Activated T-helper 1 cell treated with anti-CD3 and anti-CD28 coated beads, Interleukin-12 subunit alpha, Interleukin-12 subunit beta, Interleukin-2, Interleukin-4 antibody, amounts not matched to agents 30 ng/mL and 10 ng/mL and 1 ng/mL, durations not matched to agents 14 hours and 24 hours and 36 hours (primary cell): ENCODE measurements at regions not wholly inside any gene's neighbourhood (a gene's known extent, or its start where the extent isn't known, plus 50 kb on each side); places are given as distances from the start of the nearest gene placed in this dataset.

Experiments used
- DNase-seq: peaks from one replicate; pipeline ENCODE4 v3.0.0; 2021; ENCODE audit warnings: low spot score
- H3K27ac Mint-ChIP-seq: one replicate; pipeline ENCODE4 v1.8.0; 2021; ENCODE audit warnings: mild to moderate bottlenecking, mixed read lengths
- H3K27me3 Mint-ChIP-seq: one replicate; pipeline ENCODE4 v1.8.0; 2022; ENCODE audit warnings: mild to moderate bottlenecking, moderate library complexity, mixed read lengths; ENCODE audit not compliant: insufficient read depth
- H3K36me3 Mint-ChIP-seq: one replicate; pipeline ENCODE4 v1.8.0; 2021; ENCODE audit warnings: low read depth, mixed read lengths
- H3K4me1 Mint-ChIP-seq: one replicate; pipeline ENCODE4 v1.8.0; 2021; ENCODE audit warnings: low read depth, mixed read lengths
- H3K4me3 Mint-ChIP-seq: one replicate; pipeline ENCODE4 v1.8.0; 2021; ENCODE audit warnings: mild to moderate bottlenecking, moderate library complexity, mixed read lengths
- H3K9me3 Mint-ChIP-seq: one replicate; pipeline ENCODE4 v1.8.0; 2021; ENCODE audit warnings: mixed read lengths
- intact Hi-C: fragments of 100-400 bp; cut with micrococcal nuclease; formaldehyde crosslinking; loops from one replicate; pipeline ENCODE4 v1.15.1; 2024

DNA sequence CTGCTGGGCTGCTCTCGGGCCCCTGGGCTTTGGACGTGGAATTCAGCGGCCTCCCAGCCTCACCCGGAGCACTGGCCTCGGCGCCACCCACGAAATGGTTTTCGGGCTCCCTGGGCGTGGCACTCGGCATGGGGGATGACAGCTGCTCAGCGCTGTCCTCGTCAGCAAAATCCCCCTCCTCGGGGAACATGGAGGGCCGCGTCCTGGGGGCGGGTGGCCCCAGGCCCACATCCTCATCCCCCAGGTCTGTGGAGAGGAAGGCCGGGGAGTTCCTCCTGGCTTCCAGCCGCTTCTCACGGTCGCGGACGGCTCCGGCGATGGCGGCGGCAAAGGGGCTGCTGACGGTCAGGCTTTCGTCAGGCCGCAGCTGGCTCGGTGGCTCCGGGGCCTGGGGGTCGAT, 88.4 kb downstream of the CTTN start:
- H3K27me3 Mint-ChIP-seq = no peaks in the 10 kb centered on the region
- no peak overlapping the region for H3K27ac Mint-ChIP-seq
- H3K4me3 Mint-ChIP-seq = no peak overlapping the region
- DNase-seq = no peak
- H3K4me1 Mint-ChIP-seq = no peaks in the 10 kb centered on the region
- H3K36me3 Mint-ChIP-seq = no peaks in the 10 kb centered on the region
- H3K9me3 Mint-ChIP-seq = peaks cover 3% of the 10 kb centered on the region
- intact Hi-C loops = no loop called here

DNA sequence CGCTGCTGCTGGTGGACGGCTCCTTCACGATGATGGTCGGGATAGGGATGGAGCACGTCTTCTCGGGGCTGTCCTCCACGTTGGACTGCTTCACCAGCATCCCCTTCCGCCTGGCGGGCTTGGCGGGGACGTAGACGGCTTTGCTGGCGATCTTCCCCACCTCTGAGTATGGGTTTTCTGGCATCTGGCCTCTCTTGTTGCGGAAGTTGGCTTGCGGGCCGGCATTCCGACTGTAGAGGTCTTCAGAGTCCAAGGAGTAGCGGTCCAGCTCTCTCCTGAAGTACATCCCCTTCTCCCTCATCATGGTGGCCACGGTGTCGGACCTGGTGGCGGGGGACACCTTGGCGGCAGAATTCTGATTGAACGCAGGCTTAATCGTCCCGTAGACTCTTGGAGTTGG, 88.8 kb downstream of the CTTN start:
- intact Hi-C loops = no loop called here
- H3K4me3 Mint-ChIP-seq = no peak overlapping the region
- H3K27me3 Mint-ChIP-seq = no peaks in the 10 kb centered on the region
- H3K27ac Mint-ChIP-seq = no peak overlapping the region
- H3K36me3 Mint-ChIP-seq = no peaks in the 10 kb centered on the region
- DNase-seq = no peak
- peaks cover 3% of the 10 kb centered on the region for H3K9me3 Mint-ChIP-seq
- H3K4me1 Mint-ChIP-seq = no peaks in the 10 kb centered on the region

DNA sequence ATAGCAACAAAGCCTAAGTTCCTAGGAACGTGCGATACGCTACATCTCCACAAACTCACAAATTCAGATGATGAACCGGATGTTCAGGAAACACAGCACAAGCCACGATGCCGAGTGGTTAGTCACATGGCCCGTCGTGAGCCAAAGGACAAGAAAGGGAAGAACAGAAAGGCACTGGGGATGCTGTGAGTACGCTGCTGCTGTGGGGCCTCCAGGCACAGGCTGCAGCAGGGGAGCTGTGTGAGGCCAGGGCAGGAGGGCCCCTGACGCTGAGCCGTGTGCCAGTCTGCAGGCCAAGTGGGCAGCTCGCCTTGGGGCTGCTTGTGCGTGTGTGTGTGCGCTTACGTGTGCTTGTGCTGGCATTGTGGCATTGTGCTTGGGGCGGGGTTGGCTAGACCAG, 89.4 kb downstream of the CTTN start:
- no peak overlapping the region for H3K4me3 Mint-ChIP-seq
- DNase-seq = no peak
- intact Hi-C loops = no loop called here
- H3K9me3 Mint-ChIP-seq = peaks cover 3% of the 10 kb centered on the region
- H3K27me3 Mint-ChIP-seq = no peaks in the 10 kb centered on the region
- no peaks in the 10 kb centered on the region for H3K36me3 Mint-ChIP-seq
- no peaks in the 10 kb centered on the region for H3K4me1 Mint-ChIP-seq
- no peak overlapping the region for H3K27ac Mint-ChIP-seq

DNA sequence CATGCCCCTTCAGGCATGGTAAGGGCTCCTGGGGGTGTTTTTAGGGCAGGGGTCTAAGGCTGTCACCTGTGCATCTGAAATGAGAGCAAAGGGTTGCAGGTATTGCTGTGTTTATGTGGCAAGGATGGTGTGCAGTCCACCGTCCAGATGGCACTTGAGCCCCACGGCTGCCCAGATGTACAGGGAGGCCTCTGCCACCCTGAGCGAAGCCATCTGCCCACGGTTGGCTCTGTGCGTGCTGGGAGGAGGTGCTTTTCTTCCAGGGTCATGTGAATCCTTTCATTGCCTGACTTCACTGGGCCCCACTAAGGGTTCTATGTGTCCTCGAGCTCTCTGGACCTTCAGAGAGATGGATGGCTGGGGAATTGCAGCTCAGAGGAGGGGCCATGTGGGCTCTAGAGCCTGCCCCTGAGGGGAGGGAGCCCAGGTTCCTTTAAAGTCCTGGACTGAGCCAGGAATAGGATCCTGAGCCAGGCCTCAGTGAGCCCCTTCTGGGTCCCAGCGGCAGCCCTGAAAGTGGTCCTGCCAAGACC, 89.9 kb downstream of the CTTN start:
- Mint-ChIP-seq H3K4me1 (no peaks in the 10 kb centered on the region), H3K27ac (no peak overlapping the region)
- intact Hi-C loops = no loop called here

DNA sequence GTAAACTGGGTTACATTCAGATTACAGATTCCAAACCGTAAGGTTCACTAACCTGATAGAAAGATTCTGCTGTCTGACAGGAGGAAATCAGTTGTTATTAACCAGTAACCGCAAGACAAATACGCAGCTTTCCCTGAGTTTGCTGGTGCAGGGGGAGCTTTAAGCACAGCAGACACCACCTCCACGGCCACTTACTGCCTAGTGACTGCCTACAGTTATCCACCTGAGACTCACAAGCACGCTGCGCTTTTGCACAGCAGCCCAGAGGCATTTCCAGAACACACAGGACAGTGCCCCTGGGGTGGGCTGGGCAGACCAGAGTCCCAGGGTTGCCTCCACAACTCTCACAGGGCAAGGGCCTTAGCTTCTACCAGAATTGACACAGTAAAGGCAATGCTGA, 90.9 kb downstream of the CTTN start:
- intact Hi-C loops = no loop called here
- H3K27me3 Mint-ChIP-seq = no peaks in the 10 kb centered on the region

More for the DNA sequence above, 89.9 kb downstream of the CTTN start:
- no peak for DNase-seq
- Mint-ChIP-seq H3K4me3 (no peak overlapping the region), H3K9me3 (peaks cover 3% of the 10 kb centered on the region), H3K27me3 (no peaks in the 10 kb centered on the region), H3K36me3 (no peaks in the 10 kb centered on the region)

DNA sequence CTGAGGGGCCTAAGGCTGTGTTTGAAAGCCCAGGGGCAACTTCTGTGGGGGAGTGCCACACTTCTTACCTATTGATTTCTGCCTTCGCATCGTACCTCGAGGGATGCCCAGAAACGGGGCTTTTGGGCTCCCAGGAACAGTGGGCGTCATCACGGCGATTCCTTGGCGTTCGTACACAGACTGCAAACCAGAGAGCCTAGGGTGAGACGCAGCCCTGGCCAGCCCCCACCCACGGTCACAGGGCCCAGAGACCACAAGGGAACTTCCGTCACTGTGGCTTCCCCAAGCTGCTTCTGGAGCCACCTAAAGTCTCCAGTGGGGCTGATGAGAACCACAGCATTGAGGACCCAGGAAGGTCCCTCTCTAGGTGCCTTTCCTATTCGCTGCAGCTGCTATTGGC, 91.9 kb downstream of the CTTN start:
- DNase-seq = no peak
- intact Hi-C loops = no loop called here
- Mint-ChIP-seq H3K36me3 (no peaks in the 10 kb centered on the region), H3K9me3 (peaks cover 3% of the 10 kb centered on the region), H3K4me3 (no peak overlapping the region), H3K27ac (no peak overlapping the region), H3K4me1 (no peaks in the 10 kb centered on the region), H3K27me3 (no peaks in the 10 kb centered on the region)

More for the DNA sequence above, 90.9 kb downstream of the CTTN start:
- H3K4me1 Mint-ChIP-seq = no peaks in the 10 kb centered on the region
- H3K4me3 Mint-ChIP-seq = no peak overlapping the region
- peaks cover 3% of the 10 kb centered on the region for H3K9me3 Mint-ChIP-seq
- H3K27ac Mint-ChIP-seq = no peak overlapping the region
- H3K36me3 Mint-ChIP-seq = no peaks in the 10 kb centered on the region
- DNase-seq = no peak

DNA sequence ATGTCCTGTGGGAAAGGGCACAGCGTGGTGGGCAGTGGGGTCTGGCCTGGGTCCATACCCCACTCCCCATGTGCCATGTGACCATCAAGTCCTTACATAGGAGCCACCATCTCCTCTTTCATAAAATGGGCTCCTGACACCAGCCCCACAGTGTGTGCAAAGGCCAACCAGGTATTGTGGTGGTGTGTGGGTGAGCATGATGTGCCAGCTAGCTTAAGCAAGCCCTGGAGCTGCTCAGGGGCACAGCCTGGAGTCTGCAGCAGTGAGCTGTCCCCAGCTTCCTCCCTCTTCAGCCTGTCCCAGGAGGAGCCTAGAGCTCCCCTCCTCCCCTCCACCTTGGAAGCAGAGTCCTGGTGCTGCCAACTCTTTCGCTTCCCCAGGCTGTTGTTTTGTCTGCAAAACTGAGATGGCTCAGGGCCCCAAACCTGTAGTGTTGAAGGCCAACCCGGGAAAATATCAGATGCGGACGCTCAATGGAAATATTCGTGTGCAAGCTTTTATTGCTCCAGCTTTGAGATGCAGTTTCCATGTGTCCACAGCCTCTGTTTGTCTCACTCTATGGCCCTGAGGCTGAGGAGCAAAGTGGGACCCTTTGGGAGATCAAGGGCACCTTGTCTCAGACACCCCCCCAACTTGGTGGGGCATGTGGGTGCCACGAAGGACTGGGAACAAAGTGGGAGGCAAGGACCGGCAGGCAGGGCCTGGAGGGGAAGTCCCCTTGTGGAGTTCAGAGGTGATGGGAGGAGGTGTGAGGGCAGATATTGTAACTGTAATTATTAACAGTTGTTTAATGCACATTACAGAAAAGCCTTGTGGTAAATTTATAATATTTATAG, 92.6 kb downstream of the CTTN start:
- no peaks in the 10 kb centered on the region for H3K36me3 Mint-ChIP-seq
- no peaks in the 10 kb centered on the region for H3K4me1 Mint-ChIP-seq
- no peak for DNase-seq
- intact Hi-C loops = no loop called here
- H3K9me3 Mint-ChIP-seq = peaks cover 3% of the 10 kb centered on the region
- H3K27me3 Mint-ChIP-seq = no peaks in the 10 kb centered on the region
- H3K27ac Mint-ChIP-seq = no peak overlapping the region
- no peak overlapping the region for H3K4me3 Mint-ChIP-seq

DNA sequence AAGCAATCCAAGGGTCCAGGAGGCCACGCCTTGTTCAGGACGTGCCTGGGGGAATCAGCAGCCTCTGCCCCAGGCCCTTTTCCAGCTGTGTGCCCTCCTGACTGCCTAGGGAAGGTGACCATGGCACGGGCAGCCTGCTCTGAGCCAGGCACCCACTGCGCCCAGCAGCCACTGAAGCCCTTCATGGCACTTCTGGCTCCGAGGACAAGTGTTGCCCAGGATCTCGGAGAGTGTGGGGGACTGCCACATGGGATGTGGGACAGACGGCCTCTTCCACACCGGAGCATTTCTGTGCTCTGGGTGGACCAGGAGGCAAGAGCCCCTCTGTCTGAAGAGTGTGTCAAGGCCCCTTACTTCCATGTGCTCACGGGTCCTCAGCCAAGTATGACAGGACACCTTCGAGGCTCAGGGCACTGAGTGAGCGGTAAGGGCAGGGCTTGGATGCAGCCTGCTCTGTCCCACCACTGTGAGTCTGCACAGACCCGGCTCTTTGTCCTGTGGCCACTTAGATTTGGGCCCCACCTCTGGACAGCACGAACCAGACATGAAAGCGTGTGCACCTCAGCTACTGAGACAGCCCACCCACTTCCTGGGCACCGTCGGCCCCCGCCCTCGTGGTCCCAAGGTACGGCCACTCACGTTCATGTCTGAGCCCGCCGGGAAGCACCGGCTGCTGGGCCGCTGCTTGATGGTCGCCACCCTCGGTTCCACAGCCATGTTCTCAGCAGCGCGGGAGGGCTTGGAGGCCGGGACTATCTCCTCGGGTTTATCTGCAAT, 93.6 kb downstream of the CTTN start:
- intact Hi-C loops = no loop called here

DNA sequence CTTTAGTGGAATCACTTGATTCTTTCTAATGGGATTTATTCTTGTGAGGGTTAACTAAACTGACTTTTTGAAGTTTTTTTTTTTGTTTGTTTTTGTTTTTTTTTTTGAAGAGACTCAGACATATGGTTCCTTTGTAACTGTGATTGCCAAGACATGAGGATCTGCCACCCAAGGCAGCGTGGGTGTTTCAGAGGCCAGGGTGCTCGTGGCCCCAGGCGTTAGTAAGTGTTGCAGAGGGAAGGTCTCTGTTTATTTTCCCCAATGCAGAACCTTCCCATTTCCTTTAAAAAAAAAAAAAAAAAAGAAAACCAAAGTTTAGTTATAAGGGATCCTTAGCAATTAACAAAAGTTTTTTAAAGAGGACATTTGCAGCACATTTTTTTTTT, 94.8 kb downstream of the CTTN start:
- DNase-seq = no peak
- intact Hi-C loops = no loop called here
- Mint-ChIP-seq H3K27me3 (no peaks in the 10 kb centered on the region), H3K4me1 (no peaks in the 10 kb centered on the region), H3K27ac (no peak overlapping the region), H3K9me3 (peaks cover 3% of the 10 kb centered on the region), H3K4me3 (no peak overlapping the region), H3K36me3 (no peaks in the 10 kb centered on the region)

More for the DNA sequence above, 93.6 kb downstream of the CTTN start:
- Mint-ChIP-seq H3K4me1 (no peaks in the 10 kb centered on the region), H3K9me3 (peaks cover 3% of the 10 kb centered on the region), H3K27ac (no peak overlapping the region), H3K4me3 (no peak overlapping the region), H3K27me3 (no peaks in the 10 kb centered on the region), H3K36me3 (no peaks in the 10 kb centered on the region)
- DNase-seq = no peak

DNA sequence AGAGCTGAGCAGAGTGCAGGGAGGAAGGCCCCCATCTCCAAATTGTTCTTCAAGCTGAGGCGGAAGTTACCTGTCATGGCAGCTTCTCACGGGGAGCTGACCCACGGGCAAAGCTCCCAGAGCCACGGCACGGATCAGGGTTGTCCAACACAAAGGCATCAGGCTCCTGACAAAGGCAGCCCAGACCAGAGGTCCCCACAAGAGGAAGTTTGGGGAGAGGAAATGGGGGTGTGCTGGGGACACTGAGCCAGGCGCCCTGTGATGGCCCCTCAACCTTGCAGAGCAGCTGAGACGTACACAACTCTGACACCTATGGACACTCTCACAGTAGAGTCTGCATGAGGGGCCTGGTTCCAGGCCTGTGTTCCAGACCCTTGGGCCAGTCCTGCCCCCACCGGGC, 95.6 kb downstream of the CTTN start:
- no peak for DNase-seq
- no peak overlapping the region for H3K4me3 Mint-ChIP-seq

DNA sequence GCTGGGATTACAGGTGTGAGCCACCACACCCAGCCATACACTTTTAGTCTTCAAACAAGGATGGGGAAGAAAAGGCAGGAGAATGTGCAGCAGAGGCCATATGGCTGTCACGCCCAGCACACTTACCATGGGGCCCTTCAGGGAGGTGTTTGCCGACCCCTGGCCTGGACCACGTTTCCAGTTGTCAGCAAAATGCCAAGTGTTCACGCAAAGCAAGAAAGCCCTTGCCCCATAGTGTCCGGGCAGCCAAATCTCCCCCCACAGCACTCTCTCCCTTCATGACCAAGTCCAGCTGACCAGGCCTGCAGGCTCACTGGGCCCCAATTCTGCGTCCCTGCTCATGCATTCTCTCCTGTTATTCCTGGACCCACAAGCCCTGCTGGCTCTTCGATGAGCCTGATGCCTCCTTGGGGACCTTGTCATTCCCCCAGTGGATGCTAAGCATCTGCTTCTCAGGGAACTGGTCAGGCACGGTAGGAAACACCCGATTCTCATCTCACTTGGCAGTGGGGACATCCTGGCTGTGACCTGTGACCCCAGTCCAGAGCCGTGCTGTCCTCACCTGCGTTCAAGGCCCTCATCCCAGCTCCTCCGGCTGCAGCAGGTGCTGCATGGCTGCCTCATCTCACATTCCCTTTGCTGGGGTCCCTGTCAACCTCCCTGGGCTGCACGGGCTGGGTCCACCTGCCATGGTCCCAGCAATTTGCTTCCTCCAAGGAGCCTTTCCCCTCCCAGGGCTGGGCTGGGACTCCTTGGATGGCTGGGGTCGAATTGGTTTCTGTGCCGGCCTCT, 96.4 kb downstream of the CTTN start:
- Mint-ChIP-seq H3K4me1 (no peaks in the 10 kb centered on the region), H3K36me3 (no peaks in the 10 kb centered on the region), H3K27me3 (no peaks in the 10 kb centered on the region), H3K4me3 (no peak overlapping the region), H3K27ac (no peak overlapping the region), H3K9me3 (peaks cover 3% of the 10 kb centered on the region)
- no peak for DNase-seq
- intact Hi-C loops = no loop called here

More for the DNA sequence above, 95.6 kb downstream of the CTTN start:
- Mint-ChIP-seq H3K9me3 (peaks cover 3% of the 10 kb centered on the region), H3K27ac (no peak overlapping the region), H3K36me3 (no peaks in the 10 kb centered on the region), H3K4me1 (no peaks in the 10 kb centered on the region), H3K27me3 (no peaks in the 10 kb centered on the region)
- intact Hi-C loops = no loop called here

DNA sequence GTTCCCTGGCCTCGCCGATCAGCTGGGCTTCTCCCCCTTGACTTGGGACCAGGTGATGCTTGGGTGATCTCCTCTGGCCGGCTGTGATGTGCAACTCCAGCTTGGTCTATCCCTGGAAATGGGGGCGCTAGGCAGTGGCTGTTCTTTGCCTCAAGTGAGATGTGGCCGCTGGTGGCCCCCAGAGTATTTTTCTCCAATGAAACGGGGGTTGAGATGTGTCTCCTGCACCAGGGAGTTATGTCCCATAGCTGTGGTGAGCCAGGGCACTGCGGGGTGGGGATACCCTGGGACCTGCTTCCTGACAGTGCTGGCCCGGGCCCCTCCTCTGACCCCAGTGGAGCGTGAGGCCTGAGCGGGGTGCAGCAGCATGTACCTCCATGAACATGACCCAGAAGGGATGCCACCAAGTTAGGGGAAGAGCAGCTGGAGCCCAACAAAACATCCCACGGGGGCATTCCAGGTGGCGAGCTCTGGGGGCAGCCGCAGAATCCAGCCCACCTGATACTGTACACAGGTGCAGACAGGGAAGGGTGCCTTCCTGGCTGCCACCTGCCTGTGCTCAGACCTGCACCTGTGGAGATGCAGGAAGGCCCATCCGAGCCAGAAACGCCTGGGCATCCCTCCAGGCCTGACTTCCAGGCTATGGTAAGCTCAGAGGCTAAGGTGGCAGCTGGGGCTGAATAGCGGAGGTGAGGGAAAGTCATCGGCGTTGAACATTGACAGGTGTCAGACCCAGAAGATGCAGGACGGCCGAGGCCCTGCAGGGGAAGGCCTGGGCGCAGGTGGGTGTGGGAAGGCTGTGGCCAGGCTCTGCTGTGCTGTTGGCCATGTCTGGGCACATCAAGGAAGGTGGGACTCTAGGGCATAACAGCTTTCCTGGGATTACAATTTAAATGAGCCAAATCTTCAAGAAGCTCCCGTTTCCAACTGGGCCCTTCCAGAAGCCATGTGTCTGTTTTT, 97.3 kb downstream of the CTTN start:
- Mint-ChIP-seq H3K9me3 (peaks cover 3% of the 10 kb centered on the region), H3K36me3 (no peaks in the 10 kb centered on the region), H3K27me3 (no peaks in the 10 kb centered on the region), H3K4me3 (no peak overlapping the region), H3K4me1 (no peaks in the 10 kb centered on the region), H3K27ac (no peak overlapping the region)
- DNase-seq = no peak
- intact Hi-C loops = no loop called here
